ENCODE measurements at regions not wholly inside any gene's neighbourhood (a gene's known extent, or its start where the extent isn't known, plus 50 kb on each side); places are given as distances from the start of the nearest gene placed in this dataset.

DNA sequence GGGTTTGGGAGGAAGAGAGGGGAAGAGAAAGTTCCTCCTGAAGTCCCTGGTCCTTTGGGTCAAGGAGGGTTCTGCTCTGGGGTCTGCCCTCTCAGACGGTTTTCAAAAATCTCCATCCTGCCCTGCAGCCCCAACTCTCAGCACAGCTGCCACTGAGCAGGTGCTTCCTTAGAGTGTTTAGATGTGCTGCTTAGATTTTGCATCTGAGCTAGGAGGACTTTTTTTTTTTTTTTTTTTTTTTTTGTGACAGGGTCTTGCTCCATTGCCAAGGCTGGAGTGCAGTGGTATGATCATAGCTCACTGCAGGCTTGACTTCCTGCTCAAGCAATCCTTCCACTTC is 324.9 kb upstream of the POU3F1 start:
- Mint-ChIP-seq H3K9me3 (ENCODE audit: unreplicated experiment) (peaks cover 10% of the 10 kb centered on the region), H3K36me3 (ENCODE audit: insufficient read depth, unreplicated experiment) (no peaks in the 10 kb centered on the region), H3K27ac (ENCODE audit: low read depth, unreplicated experiment) (no peak overlapping the region), H3K4me3 (ENCODE audit: unreplicated experiment) (no peak overlapping the region), H3K4me1 (ENCODE audit: insufficient read depth, unreplicated experiment) (no peaks in the 10 kb centered on the region), H3K27me3 (ENCODE audit: insufficient read depth, unreplicated experiment) (peaks cover 34% of the 10 kb centered on the region)
- POLR2A ChIA-PET: no interaction called here
- no peak for DNase-seq (ENCODE audit: unreplicated experiment)
- no TSS peak for BruUV-seq (replicated peaks)
- TF ChIP-seq, protein P1, sequence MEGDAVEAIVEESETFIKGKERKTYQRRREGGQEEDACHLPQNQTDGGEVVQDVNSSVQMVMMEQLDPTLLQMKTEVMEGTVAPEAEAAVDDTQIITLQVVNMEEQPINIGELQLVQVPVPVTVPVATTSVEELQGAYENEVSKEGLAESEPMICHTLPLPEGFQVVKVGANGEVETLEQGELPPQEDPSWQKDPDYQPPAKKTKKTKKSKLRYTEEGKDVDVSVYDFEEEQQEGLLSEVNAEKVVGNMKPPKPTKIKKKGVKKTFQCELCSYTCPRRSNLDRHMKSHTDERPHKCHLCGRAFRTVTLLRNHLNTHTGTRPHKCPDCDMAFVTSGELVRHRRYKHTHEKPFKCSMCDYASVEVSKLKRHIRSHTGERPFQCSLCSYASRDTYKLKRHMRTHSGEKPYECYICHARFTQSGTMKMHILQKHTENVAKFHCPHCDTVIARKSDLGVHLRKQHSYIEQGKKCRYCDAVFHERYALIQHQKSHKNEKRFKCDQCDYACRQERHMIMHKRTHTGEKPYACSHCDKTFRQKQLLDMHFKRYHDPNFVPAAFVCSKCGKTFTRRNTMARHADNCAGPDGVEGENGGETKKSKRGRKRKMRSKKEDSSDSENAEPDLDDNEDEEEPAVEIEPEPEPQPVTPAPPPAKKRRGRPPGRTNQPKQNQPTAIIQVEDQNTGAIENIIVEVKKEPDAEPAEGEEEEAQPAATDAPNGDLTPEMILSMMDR (IDR thresholded peaks at IDR 0.05; ENCODE audit: unreplicated experiment): no peak
- CTCF ChIA-PET: no interaction called here
- intact Hi-C loops (cut with micrococcal nuclease): no loop called here

DNA sequence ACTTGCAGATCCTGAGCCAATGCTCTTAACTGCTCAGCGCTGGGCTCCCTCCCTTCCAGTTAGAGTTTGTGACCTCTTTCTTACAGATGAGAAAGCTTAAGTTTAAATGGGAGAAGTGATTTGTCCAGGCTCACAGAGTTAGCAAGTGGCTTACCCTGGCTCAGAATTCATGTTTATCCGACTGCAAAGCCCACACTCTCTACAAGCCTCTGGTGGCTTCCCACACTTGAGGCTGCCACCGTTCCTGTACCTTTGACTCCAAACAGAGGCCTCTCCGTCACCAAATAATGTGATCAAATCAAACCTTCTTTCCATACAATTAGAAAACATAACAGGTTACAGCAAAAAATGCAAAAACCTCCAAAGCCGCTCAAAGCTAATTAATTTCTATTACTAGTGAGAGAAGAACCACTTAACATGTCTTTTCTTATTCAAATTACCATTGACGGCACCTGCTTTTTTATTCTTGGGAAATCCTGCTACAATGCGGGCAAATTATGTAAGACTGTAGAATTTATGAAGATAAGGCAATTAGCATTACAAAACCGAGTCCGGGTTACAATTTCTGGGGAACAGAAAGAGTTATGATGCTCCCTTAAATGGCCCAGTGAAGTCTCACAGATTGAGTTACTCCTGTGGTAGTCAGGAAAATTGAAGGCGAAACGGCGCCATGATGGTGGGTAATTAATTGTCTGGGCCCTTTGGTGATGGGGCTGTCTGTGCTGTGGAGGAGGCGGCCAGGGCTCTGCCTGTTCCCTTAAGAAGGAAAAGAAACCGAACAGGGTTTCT is 324.3 kb upstream of the POU3F1 start:
- Mint-ChIP-seq H3K27ac (ENCODE audit: low read depth, unreplicated experiment) (no peak overlapping the region), H3K9me3 (ENCODE audit: unreplicated experiment) (peaks cover 10% of the 10 kb centered on the region), H3K27me3 (ENCODE audit: insufficient read depth, unreplicated experiment) (peaks cover 40% of the 10 kb centered on the region), H3K4me1 (ENCODE audit: insufficient read depth, unreplicated experiment) (no peaks in the 10 kb centered on the region), H3K4me3 (ENCODE audit: unreplicated experiment) (no peak overlapping the region), H3K36me3 (ENCODE audit: insufficient read depth, unreplicated experiment) (no peaks in the 10 kb centered on the region)
- ChIA-PET POLR2A (no interaction called here), CTCF (no interaction called here)
- TF ChIP-seq, protein P1 (IDR thresholded peaks at IDR 0.05; ENCODE audit: unreplicated experiment): no peak
- DNase-seq (ENCODE audit: unreplicated experiment): no peak
- intact Hi-C loops (cut with micrococcal nuclease): no loop called here
- BruUV-seq (replicated peaks): no TSS peak

DNA sequence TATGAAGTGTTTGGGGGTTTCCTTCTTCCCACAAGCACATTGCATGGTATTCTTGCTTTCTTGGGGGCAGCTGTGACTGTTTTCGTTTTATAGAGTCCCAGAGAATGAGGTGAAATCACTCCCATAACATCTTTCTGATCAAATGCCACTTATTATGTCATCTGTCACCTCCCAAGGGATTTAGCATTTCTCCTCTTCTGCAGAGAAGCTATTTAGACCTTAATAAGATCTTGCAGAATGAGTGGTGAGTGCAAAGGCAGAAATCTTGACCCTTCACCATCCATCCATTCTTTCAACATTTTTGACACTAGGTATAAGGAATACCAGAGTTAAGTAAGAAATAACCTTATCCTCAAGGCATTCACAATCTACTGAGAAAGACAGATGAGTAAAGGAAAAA is 318.6 kb upstream of the POU3F1 start:
- Mint-ChIP-seq H3K36me3 (ENCODE audit: insufficient read depth, unreplicated experiment) (no peaks in the 10 kb centered on the region), H3K4me3 (ENCODE audit: unreplicated experiment) (no peak overlapping the region), H3K9me3 (ENCODE audit: unreplicated experiment) (no peaks in the 10 kb centered on the region), H3K27ac (ENCODE audit: low read depth, unreplicated experiment) (no peak overlapping the region), H3K27me3 (ENCODE audit: insufficient read depth, unreplicated experiment) (peaks cover 73% of the 10 kb centered on the region), H3K4me1 (ENCODE audit: insufficient read depth, unreplicated experiment) (no peaks in the 10 kb centered on the region)
- TF ChIP-seq, protein P1 (IDR thresholded peaks at IDR 0.05; ENCODE audit: unreplicated experiment): no peak
- POLR2A ChIA-PET: no interaction called here
- DNase-seq (ENCODE audit: unreplicated experiment): no peak
- CTCF ChIA-PET: no interaction called here
- no TSS peak for BruUV-seq (replicated peaks)
- intact Hi-C loops (cut with micrococcal nuclease): no loop called here

DNA sequence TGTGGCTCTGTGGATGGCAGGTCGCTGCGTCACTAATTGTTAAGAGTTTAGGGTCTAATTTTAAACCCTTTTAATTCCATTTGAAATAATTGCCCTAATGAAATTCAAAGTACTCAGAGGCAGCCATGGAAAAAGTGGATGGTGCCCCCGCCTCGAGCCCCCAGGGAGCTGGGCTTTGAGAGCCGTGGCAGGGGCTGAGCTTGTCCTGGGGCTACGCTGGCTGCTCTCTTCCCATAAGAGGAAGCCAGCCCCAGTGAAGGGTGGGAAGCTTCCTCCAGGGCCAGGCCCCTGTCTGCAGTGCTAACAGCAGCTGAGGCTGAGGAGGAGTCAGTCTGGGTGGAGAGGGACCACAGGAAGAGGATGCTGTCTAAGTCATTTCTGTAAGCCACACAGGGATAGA is 315.0 kb upstream of the POU3F1 start:
- no peaks in the 10 kb centered on the region for H3K36me3 Mint-ChIP-seq (ENCODE audit: insufficient read depth, unreplicated experiment)
- intact Hi-C loops (cut with micrococcal nuclease): no loop called here
- no TSS peak for BruUV-seq (replicated peaks)
- H3K27me3 Mint-ChIP-seq (ENCODE audit: insufficient read depth, unreplicated experiment): peaks cover 62% of the 10 kb centered on the region
- H3K4me1 Mint-ChIP-seq (ENCODE audit: insufficient read depth, unreplicated experiment): no peaks in the 10 kb centered on the region
- TF ChIP-seq, protein P1 (IDR thresholded peaks at IDR 0.05; ENCODE audit: unreplicated experiment): no peak
- ChIA-PET POLR2A (no interaction called here), CTCF (interaction anchor here (0.6 kb wide), 1 partner anchor 10 kb away, joined by 3 read pairs; no protein-coding TSS in a partner anchor)
- no peak overlapping the region for H3K4me3 Mint-ChIP-seq (ENCODE audit: unreplicated experiment)
- no peak for DNase-seq (ENCODE audit: unreplicated experiment)
- no peak overlapping the region for H3K27ac Mint-ChIP-seq (ENCODE audit: low read depth, unreplicated experiment)
- H3K9me3 Mint-ChIP-seq (ENCODE audit: unreplicated experiment): no peaks in the 10 kb centered on the region
